Medulla oblongata (tissue), 1 donor: ENCODE measurements at regions not wholly inside any gene's neighbourhood (a gene's known extent, or its start where the extent isn't known, plus 50 kb on each side); places are given as distances from the start of the nearest gene placed in this dataset.
"Not testable (repeated sequence)": the region's sequence is repeated elsewhere in the genome, so short reads cannot be mapped to it uniquely, and the experiment has no call there.

ENCODE experiments used
- DNase-seq: peaks from one replicate; pipeline ENCODE4 v3.0.0-alpha.2; 2015; ENCODE audit errors: extremely low spot score

- DNase-seq: no peak
These were observed 56.3 kb downstream of the SOX14 start for GRCh38 chr3:137820366-137820765.

- DNase-seq: no peak
These were observed 71.0 kb downstream of the SOX14 start for GRCh38 chr3:137835096-137835495.

GRCh38 chr3:137845194-137845593, 81.1 kb downstream of the SOX14 start:
- DNase-seq: no peak

GRCh38 chr3:137845666-137846065, 81.6 kb downstream of the SOX14 start:
- no peak for DNase-seq

GRCh38 chr3:137852391-137852830, 88.3 kb downstream of the SOX14 start:
- DNase-seq: no peak

- no peak for DNase-seq
These were observed 90.6 kb downstream of the SOX14 start for GRCh38 chr3:137854533-137855261.

- DNase-seq: no peak
These were observed 101.9 kb downstream of the SOX14 start for GRCh38 chr3:137866001-137866400.

- no peak for DNase-seq
These were observed 102.8 kb downstream of the SOX14 start for GRCh38 chr3:137866933-137867332.

GRCh38 chr3:137867611-137868010, 103.5 kb downstream of the SOX14 start:
- no peak for DNase-seq

- no peak for DNase-seq
These were observed 104.9 kb downstream of the SOX14 start for GRCh38 chr3:137869022-137869421.

- not testable (repeated sequence) for DNase-seq
These were observed 108.5 kb downstream of the SOX14 start for GRCh38 chr3:137872589-137872988.

GRCh38 chr3:137896842-137897241, 113.1 kb upstream of the CLDN18 start:
- DNase-seq: not testable (repeated sequence)

GRCh38 chr3:137906985-137907649, 102.8 kb upstream of the CLDN18 start:
- DNase-seq: no peak

GRCh38 chr3:137924628-137925027, 85.3 kb upstream of the CLDN18 start:
- DNase-seq: no peak

- DNase-seq: no peak
These were observed 84.9 kb upstream of the CLDN18 start for GRCh38 chr3:137925080-137925479.

GRCh38 chr3:137926991-137927390, 83.0 kb upstream of the CLDN18 start:
- no peak for DNase-seq

GRCh38 chr3:137930976-137931375, 79.0 kb upstream of the CLDN18 start:
- no peak for DNase-seq

GRCh38 chr3:137938876-137939275, 71.1 kb upstream of the CLDN18 start:
- no peak for DNase-seq

- no peak for DNase-seq
These were observed 65.4 kb upstream of the CLDN18 start for GRCh38 chr3:137944593-137944992.

- peak; percentile 57 for DNase-seq
These were observed 63.5 kb upstream of the CLDN18 start for GRCh38 chr3:137946356-137946973.

GRCh38 chr3:137947117-137947516, 62.8 kb upstream of the CLDN18 start:
- DNase-seq: no peak

- no peak for DNase-seq
These were observed 61.4 kb upstream of the CLDN18 start for GRCh38 chr3:137948400-137949072.
